Stimulated activated effector memory CD8-positive, alpha-beta T cell treated with anti-CD3 and anti-CD28 coated beads, Interleukin-12 subunit alpha, Interleukin-12 subunit beta, amount 100 ng/mL, for 72 hours (primary cell): ENCODE measurements at regions not wholly inside any gene's neighbourhood (a gene's known extent, or its start where the extent isn't known, plus 50 kb on each side); places are given as distances from the start of the nearest gene placed in this dataset.
"Not testable (repeated sequence)": the region's sequence is repeated elsewhere in the genome, so short reads cannot be mapped to it uniquely, and the experiment has no call there.

Experiments used
- ATAC-seq: fragments of 150-1000 bp; cut with Tn5 transposase; 2 replicates; pipeline ENCODE4 v1.10.0; 2021
- DNase-seq, 2 donors: peaks; one replicate each; pipeline ENCODE4 v3.0.0; 2021 to 2022; ENCODE audit warnings: low spot score in 2 of 2
- H3K27ac Mint-ChIP-seq: one replicate; pipeline ENCODE4 v1.8.0; 2022; ENCODE audit warnings: mild to moderate bottlenecking, mixed read lengths
- H3K36me3 Mint-ChIP-seq: one replicate; pipeline ENCODE4 v1.8.0; 2022; ENCODE audit warnings: mild to moderate bottlenecking, mixed read lengths
- H3K4me1 Mint-ChIP-seq: one replicate; pipeline ENCODE4 v1.8.0; 2022; ENCODE audit warnings: mixed read lengths
- H3K4me3 Mint-ChIP-seq: one replicate; pipeline ENCODE4 v1.8.0; 2022; ENCODE audit warnings: mild to moderate bottlenecking, mixed read lengths
- H3K9me3 Mint-ChIP-seq: one replicate; pipeline ENCODE4 v1.8.0; 2022; ENCODE audit warnings: mixed read lengths

GRCh38 chr1:176396604-176397395 lies 66.2 kb upstream of the PAPPA2 start:
- not testable (repeated sequence) for H3K36me3 Mint-ChIP-seq, H3K27ac Mint-ChIP-seq, DNase-seq, H3K4me1 Mint-ChIP-seq, ATAC-seq, H3K4me3 Mint-ChIP-seq, H3K9me3 Mint-ChIP-seq

- Mint-ChIP-seq H3K4me3 (no peak overlapping the region), H3K36me3 (no peaks in the 10 kb centered on the region), H3K4me1 (no peaks in the 10 kb centered on the region), H3K27ac (no peak overlapping the region), H3K9me3 (peaks cover 7% of the 10 kb centered on the region)
- DNase-seq (no peak), ATAC-seq (no peak)
These were observed 71.4 kb upstream of the PAPPA2 start for GRCh38 chr1:176391621-176392020.

- no peaks in the 10 kb centered on the region for H3K4me1 Mint-ChIP-seq
- no peak for ATAC-seq
- H3K9me3 Mint-ChIP-seq, result peaks cover 7% of the 10 kb centered on the region
- no peak overlapping the region for H3K4me3 Mint-ChIP-seq
- no peak for DNase-seq
- no peaks in the 10 kb centered on the region for H3K36me3 Mint-ChIP-seq
- H3K27ac Mint-ChIP-seq, result no peak overlapping the region
These were observed 78.1 kb upstream of the PAPPA2 start for GRCh38 chr1:176384841-176385240.

GRCh38 chr1:176382163-176382562 lies 80.8 kb upstream of the PAPPA2 start:
- H3K4me3 Mint-ChIP-seq, result no peak overlapping the region
- H3K36me3 Mint-ChIP-seq, result no peaks in the 10 kb centered on the region
- H3K27ac Mint-ChIP-seq, result no peak overlapping the region
- no peak for ATAC-seq
- DNase-seq, result no peak
- H3K9me3 Mint-ChIP-seq, result no peaks in the 10 kb centered on the region
- no peaks in the 10 kb centered on the region for H3K4me1 Mint-ChIP-seq

- Mint-ChIP-seq H3K27ac (no peak overlapping the region), H3K4me1 (no peaks in the 10 kb centered on the region), H3K36me3 (no peaks in the 10 kb centered on the region), H3K9me3 (no peaks in the 10 kb centered on the region), H3K4me3 (no peak overlapping the region)
- DNase-seq (no peak), ATAC-seq (no peak)
These were observed 83.2 kb upstream of the PAPPA2 start for GRCh38 chr1:176379626-176380339.

- H3K9me3 Mint-ChIP-seq, result no peaks in the 10 kb centered on the region
- ATAC-seq, result peak; percentile 61
- no peak overlapping the region for H3K27ac Mint-ChIP-seq
- peak; percentile 27 to 68 for DNase-seq
- H3K4me3 Mint-ChIP-seq, result no peak overlapping the region
- no peaks in the 10 kb centered on the region for H3K4me1 Mint-ChIP-seq
- no peaks in the 10 kb centered on the region for H3K36me3 Mint-ChIP-seq
These were observed 87.9 kb upstream of the PAPPA2 start for GRCh38 chr1:176374967-176375569.

- Mint-ChIP-seq H3K9me3 (no peaks in the 10 kb centered on the region), H3K27ac (no peak overlapping the region), H3K36me3 (no peaks in the 10 kb centered on the region), H3K4me3 (no peak overlapping the region), H3K4me1 (no peaks in the 10 kb centered on the region)
- ATAC-seq (peak; percentile 8), DNase-seq (no peak)
These were observed 98.6 kb upstream of the PAPPA2 start for GRCh38 chr1:176364236-176364905.

GRCh38 chr1:176349135-176349715 lies 113.8 kb upstream of the PAPPA2 start:
- not testable (repeated sequence) for ATAC-seq, H3K27ac Mint-ChIP-seq, H3K4me1 Mint-ChIP-seq, DNase-seq, H3K36me3 Mint-ChIP-seq, H3K4me3 Mint-ChIP-seq
- H3K9me3 Mint-ChIP-seq, result peaks cover 12% of the 10 kb centered on the region

GRCh38 chr1:176341656-176342055 lies 121.3 kb upstream of the PAPPA2 start:
- peaks cover 14% of the 10 kb centered on the region for H3K9me3 Mint-ChIP-seq
- DNase-seq (no peak), ATAC-seq (no peak)
- H3K27ac Mint-ChIP-seq, result no peak overlapping the region
- H3K4me1 Mint-ChIP-seq, result no peaks in the 10 kb centered on the region
- H3K4me3 Mint-ChIP-seq, result no peak overlapping the region
- no peaks in the 10 kb centered on the region for H3K36me3 Mint-ChIP-seq

GRCh38 chr1:176338877-176339276 lies 124.1 kb upstream of the PAPPA2 start:
- Mint-ChIP-seq H3K4me1 (no peaks in the 10 kb centered on the region), H3K36me3 (no peaks in the 10 kb centered on the region), H3K4me3 (no peak overlapping the region), H3K9me3 (peaks cover 4% of the 10 kb centered on the region), H3K27ac (no peak overlapping the region)
- ATAC-seq, result no peak
- DNase-seq, result no peak

GRCh38 chr1:176330782-176331181 lies 123.7 kb upstream of the COP1 start:
- no peak overlapping the region for H3K27ac Mint-ChIP-seq
- no peaks in the 10 kb centered on the region for H3K36me3 Mint-ChIP-seq
- DNase-seq (no peak), ATAC-seq (no peak)
- no peaks in the 10 kb centered on the region for H3K4me1 Mint-ChIP-seq
- H3K4me3 Mint-ChIP-seq, result no peak overlapping the region
- no peaks in the 10 kb centered on the region for H3K9me3 Mint-ChIP-seq

- Mint-ChIP-seq H3K27ac (no peak overlapping the region), H3K4me3 (no peak overlapping the region), H3K36me3 (no peaks in the 10 kb centered on the region), H3K4me1 (no peaks in the 10 kb centered on the region), H3K9me3 (no peaks in the 10 kb centered on the region)
- ATAC-seq (no peak), DNase-seq (no peak)
These were observed 118.6 kb upstream of the COP1 start for GRCh38 chr1:176325664-176326063.

- H3K27ac Mint-ChIP-seq, result no peak overlapping the region
- no peaks in the 10 kb centered on the region for H3K36me3 Mint-ChIP-seq
- H3K9me3 Mint-ChIP-seq, result no peaks in the 10 kb centered on the region
- no peak overlapping the region for H3K4me3 Mint-ChIP-seq
- DNase-seq (no peak), ATAC-seq (no peak)
- H3K4me1 Mint-ChIP-seq, result no peaks in the 10 kb centered on the region
These were observed 116.4 kb upstream of the COP1 start for GRCh38 chr1:176323472-176323871.

GRCh38 chr1:176315519-176316220 lies 108.6 kb upstream of the COP1 start:
- Mint-ChIP-seq H3K4me1 (no peaks in the 10 kb centered on the region), H3K27ac (no peak overlapping the region), H3K4me3 (no peak overlapping the region), H3K36me3 (no peaks in the 10 kb centered on the region), H3K9me3 (no peaks in the 10 kb centered on the region)
- no peak for ATAC-seq
- DNase-seq, result no peak

- not testable (repeated sequence) for DNase-seq, ATAC-seq, H3K4me1 Mint-ChIP-seq, H3K4me3 Mint-ChIP-seq, H3K27ac Mint-ChIP-seq, H3K36me3 Mint-ChIP-seq
- H3K9me3 Mint-ChIP-seq, result peaks cover 13% of the 10 kb centered on the region
These were observed 89.5 kb upstream of the COP1 start for GRCh38 chr1:176296602-176297001.
